HG03064 (cell line): ENCODE measurements at regions not wholly inside any gene's neighbourhood (a gene's known extent, or its start where the extent isn't known, plus 50 kb on each side); places are given as distances from the start of the nearest gene placed in this dataset.
"Not testable (repeated sequence)": the region's sequence is repeated elsewhere in the genome, so short reads cannot be mapped to it uniquely, and the experiment has no call there.

Experiments used
- ATAC-seq: cut with Tn5 transposase; IDR thresholded peaks from one replicate; pipeline ENCODE4 v1.9.1; 2021; ENCODE audit warnings: low read depth; ENCODE audit not compliant: unreplicated experiment

- no peak for ATAC-seq
These were observed 350.0 kb upstream of the NCAM1 start for GRCh38 chr11:112610996-112611750.

DNA sequence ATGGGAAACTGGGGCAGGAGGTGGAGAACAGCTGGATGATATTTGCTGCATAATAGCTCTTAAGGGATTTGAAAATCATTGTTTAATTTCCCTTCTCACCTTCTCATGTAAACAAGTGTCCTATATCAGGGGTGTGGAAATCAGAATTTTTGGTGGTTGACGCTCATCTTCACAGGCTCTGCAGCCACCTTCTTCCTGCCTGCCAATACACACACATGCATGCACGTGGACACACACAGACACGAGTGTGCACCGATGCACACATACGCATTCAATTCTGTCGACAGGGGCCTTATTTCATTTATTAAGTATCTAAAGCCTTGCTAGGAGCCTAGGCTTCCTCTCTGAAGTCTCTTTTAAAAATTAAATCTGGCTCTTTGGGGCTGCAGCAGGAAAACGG, 349.4 kb upstream of the NCAM1 start:
- ATAC-seq = no peak

DNA sequence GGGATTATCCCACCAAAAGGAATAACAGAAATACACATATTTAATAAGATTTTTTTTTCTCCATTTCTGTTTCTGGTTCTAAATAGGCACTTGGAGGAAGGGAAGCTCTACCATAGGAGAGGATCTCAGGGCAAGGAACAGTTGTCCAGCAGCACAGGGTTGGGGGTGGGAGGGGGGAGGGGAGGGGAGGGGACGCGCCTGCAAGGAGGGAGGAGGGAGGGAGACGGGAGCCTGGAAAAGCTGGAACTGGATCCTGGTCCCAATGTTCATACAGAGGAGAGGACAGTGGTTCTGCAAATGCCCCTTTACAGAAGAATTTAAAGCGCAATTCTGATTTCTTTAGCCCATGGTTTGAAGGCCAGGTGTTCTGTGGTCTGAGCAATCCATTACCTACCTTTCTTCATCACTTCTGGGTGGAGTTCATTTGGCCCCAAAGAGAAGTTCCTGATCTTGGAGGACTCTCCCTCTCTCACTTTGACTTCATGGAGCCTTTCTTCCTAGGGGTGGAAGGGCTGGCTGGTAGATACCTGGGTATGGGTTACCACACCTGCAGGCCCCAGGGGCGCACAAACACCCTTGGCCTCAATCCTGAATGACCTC, 348.9 kb upstream of the NCAM1 start:
- ATAC-seq = no peak

DNA sequence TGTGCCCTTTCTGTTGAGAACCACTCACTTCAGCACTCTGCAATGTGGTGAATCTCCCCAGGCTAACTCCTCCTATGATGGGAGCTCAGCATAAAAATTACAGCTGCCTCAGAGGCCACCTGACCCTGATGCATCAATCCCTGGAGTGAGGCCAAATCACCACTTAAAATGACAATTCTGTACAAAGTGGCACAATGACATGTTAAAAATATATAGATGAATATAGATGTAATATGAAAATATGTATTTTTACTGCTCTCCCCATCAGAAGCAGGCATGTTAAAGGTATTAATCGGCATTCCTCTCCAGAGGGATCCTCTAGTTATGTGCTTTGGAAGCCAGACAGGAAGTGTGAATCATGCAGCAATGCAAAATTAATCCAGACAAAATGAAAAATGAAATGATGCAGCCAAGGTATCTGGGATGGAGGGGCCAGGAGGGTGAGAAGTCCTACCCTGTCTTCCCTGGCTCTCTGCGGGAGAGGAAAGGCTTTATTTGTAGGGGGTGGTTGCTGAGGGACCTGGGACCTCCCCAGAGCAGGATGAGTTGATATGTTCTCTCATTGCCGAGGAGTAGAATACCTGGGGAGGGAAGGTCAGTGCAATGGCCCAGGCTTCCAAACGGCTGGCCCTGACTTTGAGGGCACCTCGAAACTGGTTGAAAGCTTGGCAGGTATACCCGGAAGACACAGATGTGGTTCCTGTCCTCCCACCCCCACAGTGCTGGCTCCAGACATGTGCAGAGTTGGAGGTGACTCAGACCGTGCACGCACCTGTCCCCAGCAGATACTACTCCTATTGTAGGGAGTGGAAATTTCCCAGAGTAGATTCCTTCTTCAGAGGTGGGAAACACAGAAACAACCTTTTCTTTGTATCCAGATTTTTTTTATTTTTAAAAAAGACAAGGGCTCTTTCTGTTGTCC, 347.9 kb upstream of the NCAM1 start:
- no peak for ATAC-seq

DNA sequence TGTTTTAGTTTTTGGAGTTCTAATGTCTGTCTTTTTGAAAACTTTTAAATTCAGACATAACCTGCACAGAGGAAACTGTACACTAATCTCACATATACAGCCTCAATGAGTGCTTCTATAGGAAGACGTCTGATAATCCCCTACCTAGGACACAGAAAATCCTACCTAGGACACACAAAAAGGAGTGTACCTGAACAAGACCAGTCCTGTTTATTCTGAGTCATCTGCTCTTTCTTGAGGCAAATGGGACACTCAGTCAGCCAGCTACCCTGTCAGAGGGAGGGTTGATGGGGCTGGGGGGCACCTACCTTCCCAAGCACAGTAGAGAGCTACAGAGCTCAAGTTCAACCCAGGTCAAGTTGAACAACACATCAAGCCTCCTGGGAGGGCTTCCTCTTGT, 346.6 kb upstream of the NCAM1 start:
- no peak for ATAC-seq

GRCh38 chr11:112615238-112615637, 346.0 kb upstream of the NCAM1 start:
- no peak for ATAC-seq

GRCh38 chr11:112615891-112616290, 345.3 kb upstream of the NCAM1 start:
- ATAC-seq = no peak

DNA sequence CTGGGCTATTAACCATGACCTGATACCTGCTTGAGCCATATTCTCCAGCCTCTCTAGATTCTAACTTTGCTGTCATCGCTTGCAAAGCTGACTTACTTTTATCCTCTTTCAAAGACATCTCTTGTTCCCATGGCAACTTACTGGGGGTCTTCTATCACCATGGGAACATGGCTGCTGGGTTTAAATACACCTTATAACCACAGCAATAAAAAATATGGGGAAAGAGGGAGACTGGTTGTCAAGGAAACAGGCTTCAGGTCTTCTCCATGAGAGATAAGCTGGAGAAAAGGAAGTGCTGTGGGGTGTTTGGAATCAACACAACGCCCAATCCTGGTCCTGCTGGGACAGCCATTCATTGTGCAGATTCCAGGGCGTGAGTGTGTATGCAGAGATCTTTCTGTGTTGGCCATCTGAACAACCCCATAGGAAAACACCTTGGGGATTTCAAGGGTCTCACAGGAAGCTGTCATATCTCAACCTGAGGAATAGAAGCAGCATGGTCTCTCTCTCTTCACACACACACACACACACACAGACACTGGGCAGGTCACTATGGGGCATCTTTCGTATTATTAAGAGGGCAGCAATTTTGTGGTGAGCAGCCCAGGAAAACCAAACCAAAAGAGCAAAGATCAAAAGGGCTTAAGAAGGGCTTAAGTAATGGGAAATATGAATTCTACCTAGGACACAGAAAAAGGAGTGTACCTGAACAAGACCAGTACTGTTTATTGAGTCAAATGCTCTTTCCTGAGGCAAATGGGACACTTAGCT, 344.7 kb upstream of the NCAM1 start:
- ATAC-seq = no peak

- no peak for ATAC-seq
These were observed 344.2 kb upstream of the NCAM1 start for GRCh38 chr11:112617098-112617425.

DNA sequence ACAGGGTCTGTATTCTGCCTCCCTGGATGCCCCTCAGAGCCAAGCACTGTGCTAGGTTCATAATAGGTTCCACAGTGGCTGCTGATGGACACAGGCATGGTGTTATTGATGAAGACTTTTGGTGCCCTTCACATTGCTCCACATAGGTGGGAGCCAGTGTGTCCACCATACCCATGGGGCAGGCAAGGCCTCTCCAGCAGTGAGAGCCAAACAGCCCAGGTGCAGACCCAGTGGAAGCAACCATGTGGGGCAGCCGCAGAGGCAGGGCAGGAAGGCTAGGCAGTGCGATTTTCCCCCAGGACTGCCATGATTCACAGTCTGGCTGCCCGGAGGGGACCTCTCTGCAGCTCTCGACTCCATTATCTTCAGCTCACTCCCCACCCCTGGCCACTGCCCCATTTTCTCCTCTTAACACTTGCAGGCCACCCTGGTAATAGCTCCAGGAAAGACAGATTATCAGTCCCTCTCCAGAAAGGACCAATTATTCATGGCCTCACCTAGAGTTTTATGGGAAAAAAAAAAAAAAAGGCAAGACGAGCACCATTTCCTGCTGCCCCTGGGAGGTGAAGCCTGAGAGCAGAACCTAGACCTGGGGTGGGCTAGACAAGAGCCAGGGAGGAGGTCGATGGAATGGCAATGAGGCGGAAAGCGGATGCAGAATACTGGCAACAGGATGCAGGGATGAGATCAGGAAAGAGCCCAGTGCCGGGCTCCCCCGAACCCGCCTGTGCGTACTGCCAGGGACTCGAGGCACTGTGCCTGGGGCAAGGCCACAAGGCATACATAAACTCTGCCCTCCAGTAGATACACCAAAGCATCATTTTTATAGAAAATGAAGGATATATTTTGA, 343.0 kb upstream of the NCAM1 start:
- no peak for ATAC-seq

GRCh38 chr11:112619106-112619505, 342.1 kb upstream of the NCAM1 start:
- ATAC-seq = no peak

- no peak for ATAC-seq
These were observed 340.4 kb upstream of the NCAM1 start for GRCh38 chr11:112620621-112621394.

DNA sequence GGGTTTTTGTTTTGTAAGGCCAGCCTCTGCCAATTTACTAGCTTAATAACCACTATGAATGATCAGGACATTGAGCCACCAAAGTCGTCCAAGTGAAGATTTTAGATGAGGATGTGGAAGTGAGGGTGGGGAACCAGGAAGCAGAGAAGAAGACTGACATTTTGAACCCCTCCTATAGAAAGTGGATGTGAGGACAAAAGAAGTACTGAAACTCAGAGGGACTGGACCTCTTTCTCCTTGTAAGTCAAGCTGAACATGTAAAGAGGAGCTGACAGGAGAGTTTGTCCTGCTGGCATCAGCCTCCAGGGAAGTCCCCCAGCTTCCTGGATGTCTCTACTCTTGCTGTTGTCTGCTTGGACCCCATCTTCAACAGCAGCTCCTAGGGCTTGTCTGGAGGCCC, 338.2 kb upstream of the NCAM1 start:
- ATAC-seq = no peak

GRCh38 chr11:112624431-112624830, 336.8 kb upstream of the NCAM1 start:
- ATAC-seq = no peak

DNA sequence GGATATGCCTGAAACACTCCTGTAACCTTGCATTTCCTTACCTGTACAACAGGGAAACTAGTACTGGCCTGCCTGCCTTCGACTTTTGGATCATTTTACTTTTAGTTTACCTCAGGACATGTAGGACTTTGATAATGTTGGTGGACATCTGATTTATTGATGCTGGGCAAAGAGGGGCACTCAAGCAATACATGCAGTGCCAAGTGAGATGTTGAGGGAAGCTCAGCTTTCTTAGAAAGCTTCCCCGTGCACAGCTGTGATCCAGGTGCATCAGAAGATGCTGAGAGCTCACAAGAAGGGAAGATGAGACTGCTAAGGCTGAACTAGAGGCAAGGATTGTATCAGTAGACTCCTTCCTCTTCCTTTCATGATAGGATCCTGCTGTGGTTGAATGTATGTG, 336.2 kb upstream of the NCAM1 start:
- ATAC-seq = not testable (repeated sequence)

DNA sequence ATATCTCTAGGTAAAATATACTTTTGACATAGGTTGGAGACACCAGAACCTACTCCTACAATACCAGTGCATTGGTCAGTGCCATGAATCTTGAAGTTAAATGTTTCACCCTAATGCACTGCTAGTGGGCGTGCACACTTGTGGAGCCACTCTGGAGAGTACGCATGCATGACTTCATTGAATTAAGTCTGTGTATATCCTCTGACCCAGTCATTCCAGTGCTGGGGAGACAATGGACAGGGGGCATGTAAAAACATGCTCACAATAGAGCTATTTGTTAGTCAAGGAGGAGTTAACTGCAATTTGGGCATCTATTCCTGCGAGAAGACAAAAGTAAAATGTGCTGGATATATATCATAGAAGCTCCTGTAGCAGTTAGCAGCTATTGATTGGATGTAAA, 335.4 kb upstream of the NCAM1 start:
- no peak for ATAC-seq

DNA sequence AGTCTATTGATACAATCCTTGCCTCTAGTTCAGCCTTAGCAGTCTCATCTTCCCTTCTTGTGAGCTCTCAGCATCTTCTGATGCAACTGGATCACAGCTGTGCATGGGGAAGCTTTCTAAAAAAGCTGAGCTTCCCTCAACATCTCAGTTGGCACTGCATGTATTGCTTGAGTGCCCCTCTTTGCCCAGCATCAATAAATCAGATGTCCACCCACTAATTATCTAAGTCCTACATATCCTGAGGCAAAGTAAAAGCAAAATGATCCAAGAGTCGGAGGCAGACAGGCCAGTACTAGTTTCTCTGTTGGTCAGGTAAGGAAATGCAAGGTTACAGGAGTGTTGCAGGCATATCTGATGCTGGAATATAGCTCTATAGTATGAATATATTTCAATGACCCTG, 334.5 kb upstream of the NCAM1 start:
- ATAC-seq = no peak

DNA sequence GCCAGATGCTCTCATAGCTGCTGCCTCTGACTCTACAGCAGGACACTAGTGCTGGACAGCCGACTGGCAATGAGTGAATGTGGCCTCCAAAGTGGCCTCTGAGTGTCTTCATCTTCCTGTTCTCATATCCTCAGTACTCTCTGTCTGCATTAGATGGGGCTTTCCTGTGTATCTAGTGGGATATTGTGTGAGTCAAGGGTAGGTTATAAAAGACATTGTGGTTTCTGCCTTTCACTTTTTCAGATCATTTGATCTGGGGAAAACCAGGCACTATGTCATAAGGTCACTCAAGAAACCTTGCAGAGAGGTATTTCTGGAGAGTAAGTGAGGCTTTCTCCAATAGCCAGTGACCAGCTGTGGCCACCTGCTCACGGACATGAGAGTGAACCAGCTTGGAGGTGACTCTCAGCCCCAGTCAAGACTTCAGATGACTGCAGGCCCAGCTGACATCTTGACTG, 333.6 kb upstream of the NCAM1 start:
- peak; percentile 63 for ATAC-seq

GRCh38 chr11:112628676-112629075, 332.5 kb upstream of the NCAM1 start:
- ATAC-seq = no peak
